ENCODE measurements at regions not wholly inside any gene's neighbourhood (a gene's known extent, or its start where the extent isn't known, plus 50 kb on each side); places are given as distances from the start of the nearest gene placed in this dataset.

GRCh38 chr18:70463085-70463484, 174.2 kb downstream of the SOCS6 start:
- no peak overlapping the region for H3K4me3 Mint-ChIP-seq
- no peaks in the 10 kb centered on the region for H3K9me3 Mint-ChIP-seq

GRCh38 chr18:70462078-70462439, 173.2 kb downstream of the SOCS6 start:
- H3K4me1 Mint-ChIP-seq, result peaks cover 14% of the 10 kb centered on the region
- no peak for TF ChIP-seq CTCF (IDR thresholded peaks at IDR 0.05; ENCODE audit: unreplicated experiment)
- no peak for DNase-seq (ENCODE audit: low spot score in 2 of 2, unreplicated experiment in 2 of 2)
- H3K4me3 Mint-ChIP-seq, result no peak overlapping the region
- H3K27me3 Mint-ChIP-seq (ENCODE audit: low read depth), result peaks cover 33% of the 10 kb centered on the region
- no peaks in the 10 kb centered on the region for H3K9me3 Mint-ChIP-seq
- no peaks in the 10 kb centered on the region for H3K36me3 Mint-ChIP-seq
- H3K27ac Mint-ChIP-seq, result no peak overlapping the region

More at GRCh38 chr18:70463085-70463484, 174.2 kb downstream of the SOCS6 start:
- Mint-ChIP-seq H3K36me3 (no peaks in the 10 kb centered on the region), H3K27ac (no peak overlapping the region), H3K27me3 (ENCODE audit: low read depth) (peaks cover 29% of the 10 kb centered on the region), H3K4me1 (peaks cover 14% of the 10 kb centered on the region)
- no peak for DNase-seq (ENCODE audit: low spot score in 2 of 2, unreplicated experiment in 2 of 2)
- no peak for TF ChIP-seq CTCF (IDR thresholded peaks at IDR 0.05; ENCODE audit: unreplicated experiment)

GRCh38 chr18:70461323-70462077, 172.7 kb downstream of the SOCS6 start:
- TF ChIP-seq CTCF (IDR thresholded peaks at IDR 0.05; ENCODE audit: unreplicated experiment), result no peak
- Mint-ChIP-seq H3K4me3 (no peak overlapping the region), H3K27me3 (ENCODE audit: low read depth) (peaks cover 33% of the 10 kb centered on the region), H3K27ac (no peak overlapping the region), H3K4me1 (peaks cover 14% of the 10 kb centered on the region), H3K9me3 (no peaks in the 10 kb centered on the region), H3K36me3 (no peaks in the 10 kb centered on the region)
- no peak for DNase-seq (ENCODE audit: low spot score in 2 of 2, unreplicated experiment in 2 of 2)

- Mint-ChIP-seq H3K4me3 (no peak overlapping the region), H3K36me3 (no peaks in the 10 kb centered on the region), H3K9me3 (no peaks in the 10 kb centered on the region), H3K27me3 (ENCODE audit: low read depth) (peaks cover 32% of the 10 kb centered on the region), H3K4me1 (peaks cover 13% of the 10 kb centered on the region), H3K27ac (no peak overlapping the region)
- DNase-seq (ENCODE audit: low spot score in 2 of 2, unreplicated experiment in 2 of 2), result no peak
- no peak for TF ChIP-seq CTCF (IDR thresholded peaks at IDR 0.05; ENCODE audit: unreplicated experiment)
Measured at GRCh38 chr18:70459731-70460130, 170.9 kb downstream of the SOCS6 start.

GRCh38 chr18:70459251-70459650, 170.4 kb downstream of the SOCS6 start:
- DNase-seq (ENCODE audit: low spot score in 2 of 2, unreplicated experiment in 2 of 2), result no peak
- H3K4me3 Mint-ChIP-seq, result no peak overlapping the region
- H3K9me3 Mint-ChIP-seq, result no peaks in the 10 kb centered on the region

More at GRCh38 chr18:70459251-70459650, 170.4 kb downstream of the SOCS6 start:
- Mint-ChIP-seq H3K27ac (no peak overlapping the region), H3K27me3 (ENCODE audit: low read depth) (peaks cover 29% of the 10 kb centered on the region), H3K36me3 (no peaks in the 10 kb centered on the region), H3K4me1 (peaks cover 9% of the 10 kb centered on the region)
- TF ChIP-seq CTCF (IDR thresholded peaks at IDR 0.05; ENCODE audit: unreplicated experiment), result no peak
